ENCODE measurements at regions not wholly inside any gene's neighbourhood (a gene's known extent, or its start where the extent isn't known, plus 50 kb on each side); places are given as distances from the start of the nearest gene placed in this dataset.

GRCh38 chr20:4533368-4534133 lies 152.7 kb upstream of the PRNP start (continued):
- TF ChIP-seq EP300 (IDR thresholded peaks at IDR 0.05; ENCODE audit: borderline replicate concordance in 1 of 2, low read depth in 1 of 2, low read length in 1 of 2) (no peak), TEAD4 (IDR thresholded peaks at IDR 0.05; ENCODE audit: borderline replicate concordance, insufficient read depth) (no peak)

- Histone ChIP-seq H3F3A (replicated peaks; ENCODE audit: insufficient read depth) (no peaks in the 10 kb centered on the region), H3K36me3 (replicated peaks in 1 of 2; ENCODE audit: control insufficient read depth in 1 of 2, insufficient read depth in 2 of 2, low read length in 1 of 2) (peaks cover 0 to 3% of the 10 kb centered on the region in 2 experiments), H3K4me2 (no peak overlapping the region), H3K79me2 (ENCODE audit: insufficient read depth) (no peaks in the 10 kb centered on the region), H3K27me3 (ENCODE audit: insufficient read depth) (no peaks in the 10 kb centered on the region), H3K27ac (ENCODE audit: low read depth in 2 of 2, low read length in 1 of 2) (no peak overlapping the region), H2AFZ (ENCODE audit: low read depth) (no peak overlapping the region), H3K4me3 (ENCODE audit: low read depth in 2 of 2, low read length in 1 of 2) (no peak overlapping the region), H3K9me2 (no peaks in the 10 kb centered on the region), H4K20me1 (ENCODE audit: insufficient read depth) (no peaks in the 10 kb centered on the region), H3K9ac (no peak overlapping the region), H3K9me3 (peaks cover 22% of the 10 kb centered on the region), H3K4me1 (ENCODE audit: control insufficient read depth in 1 of 2, insufficient read depth in 2 of 2, low read depth in 1 of 2, low read length in 1 of 2) (no peaks in the 10 kb centered on the region)
- no peak for DNase-seq
- 13% methylated on average over 1 of the region's 1 CpG for WGBS (ENCODE audit: low lambda C conversion rate)
- POLR2A ChIA-PET: no interaction called here
- TF ChIP-seq MXI1 (IDR thresholded peaks at IDR 0.05; ENCODE audit: low read depth, low read length) (no peak), SMC3 (IDR thresholded peaks at IDR 0.05; ENCODE audit: low read depth, low read length) (no peak), FOXJ3 (CRISPR knock-in tag; IDR thresholded peaks at IDR 0.05) (no peak), ELF1 (IDR thresholded peaks at IDR 0.05) (no peak), CHD2 (IDR thresholded peaks at IDR 0.05; ENCODE audit: low read length, partially characterized antibody) (no peak), RAD21 (IDR thresholded peaks at IDR 0.05; ENCODE audit: low read length) (no peak), NRF1 (IDR thresholded peaks at IDR 0.05; ENCODE audit: low read depth, low read length) (no peak), PBX3 (IDR thresholded peaks at IDR 0.05) (no peak), RCOR1 (IDR thresholded peaks at IDR 0.05; ENCODE audit: low read length) (no peak), REST (IDR thresholded peaks at IDR 0.05; ENCODE audit: low read depth, low read length) (no peak), MEF2A (IDR thresholded peaks at IDR 0.05; ENCODE audit: borderline replicate concordance, low read depth) (no peak), GABPA (IDR thresholded peaks at IDR 0.05; ENCODE audit: low read depth) (no peak), MAX (IDR thresholded peaks at IDR 0.05; ENCODE audit: low read depth) (no peak), RXRA (IDR thresholded peaks at IDR 0.05; ENCODE audit: borderline replicate concordance, low read depth) (no peak)
- CTCF ChIA-PET: no interaction called here
These were observed 153.5 kb upstream of the PRNP start for GRCh38 chr20:4532772-4533171.

All from SK-N-SH (cell line).